HFFc6 (cell line): ENCODE measurements at regions not wholly inside any gene's neighbourhood (a gene's known extent, or its start where the extent isn't known, plus 50 kb on each side); places are given as distances from the start of the nearest gene placed in this dataset.

Experiments used
- DNase-seq: peaks from one replicate; pipeline ENCODE4 v3.0.0-alpha.2; 2018
- H3K27ac Mint-ChIP-seq: 2 replicates; pipeline ENCODE4 v1.8.0; 2020; ENCODE audit warnings: mild to moderate bottlenecking, mixed read lengths
- H3K27me3 Mint-ChIP-seq: 2 replicates; pipeline ENCODE4 v1.8.0; 2021; ENCODE audit warnings: mild to moderate bottlenecking, moderate library complexity, mixed read lengths; ENCODE audit not compliant: insufficient read depth
- H3K36me3 Mint-ChIP-seq: 2 replicates; pipeline ENCODE4 v1.8.0; 2021; ENCODE audit warnings: low read depth, mixed read lengths
- H3K4me1 Mint-ChIP-seq: 2 replicates; pipeline ENCODE4 v1.8.0; 2020; ENCODE audit warnings: low read depth, mixed read lengths
- H3K4me3 Mint-ChIP-seq: 2 replicates; pipeline ENCODE4 v1.8.0; 2020; ENCODE audit warnings: mild to moderate bottlenecking, moderate library complexity, mixed read lengths
- H3K9me3 Mint-ChIP-seq: 2 replicates; pipeline ENCODE4 v1.8.0; 2020; ENCODE audit warnings: mild to moderate bottlenecking, mixed read lengths
- TF ChIP-seq, protein P1 (sequence below): fragments of 200-600 bp; sonication (generic); IDR thresholded peaks from 2 replicates; pipeline ENCODE4 v1.5.0; 2021; ENCODE audit warnings: antibody characterized with exemption, mild to moderate bottlenecking

GRCh38 chr12:94700662-94701061 is 50.3 kb upstream of the TMCC3 start:
- TF ChIP-seq, protein P1, sequence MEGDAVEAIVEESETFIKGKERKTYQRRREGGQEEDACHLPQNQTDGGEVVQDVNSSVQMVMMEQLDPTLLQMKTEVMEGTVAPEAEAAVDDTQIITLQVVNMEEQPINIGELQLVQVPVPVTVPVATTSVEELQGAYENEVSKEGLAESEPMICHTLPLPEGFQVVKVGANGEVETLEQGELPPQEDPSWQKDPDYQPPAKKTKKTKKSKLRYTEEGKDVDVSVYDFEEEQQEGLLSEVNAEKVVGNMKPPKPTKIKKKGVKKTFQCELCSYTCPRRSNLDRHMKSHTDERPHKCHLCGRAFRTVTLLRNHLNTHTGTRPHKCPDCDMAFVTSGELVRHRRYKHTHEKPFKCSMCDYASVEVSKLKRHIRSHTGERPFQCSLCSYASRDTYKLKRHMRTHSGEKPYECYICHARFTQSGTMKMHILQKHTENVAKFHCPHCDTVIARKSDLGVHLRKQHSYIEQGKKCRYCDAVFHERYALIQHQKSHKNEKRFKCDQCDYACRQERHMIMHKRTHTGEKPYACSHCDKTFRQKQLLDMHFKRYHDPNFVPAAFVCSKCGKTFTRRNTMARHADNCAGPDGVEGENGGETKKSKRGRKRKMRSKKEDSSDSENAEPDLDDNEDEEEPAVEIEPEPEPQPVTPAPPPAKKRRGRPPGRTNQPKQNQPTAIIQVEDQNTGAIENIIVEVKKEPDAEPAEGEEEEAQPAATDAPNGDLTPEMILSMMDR, result no peak
- no peak for DNase-seq
- no peaks in the 10 kb centered on the region for H3K36me3 Mint-ChIP-seq
- no peaks in the 10 kb centered on the region for H3K9me3 Mint-ChIP-seq
- peaks cover 10% of the 10 kb centered on the region for H3K4me1 Mint-ChIP-seq
- no peak overlapping the region for H3K4me3 Mint-ChIP-seq
- peaks cover 22% of the 10 kb centered on the region for H3K27me3 Mint-ChIP-seq
- H3K27ac Mint-ChIP-seq, result no peak overlapping the region
